SU-DHL-6 (cell line): ENCODE measurements at regions not wholly inside any gene's neighbourhood (a gene's known extent, or its start where the extent isn't known, plus 50 kb on each side); places are given as distances from the start of the nearest gene placed in this dataset.

Experiments used
- CTCF ChIP-seq: fragments of 200-600 bp; sonication (generic); IDR thresholded peaks from one replicate; pipeline ENCODE4 v1.5.1; 2017; ENCODE audit warnings: antibody characterized with exemption, mild to moderate bottlenecking, low read length, moderate library complexity; ENCODE audit not compliant: insufficient read depth, poor library complexity, severe bottlenecking
- EZH2phosphoT487 ChIP-seq: fragments of 200-600 bp; sonication (generic), shearing (Covaris generic); conservative IDR thresholded peaks from 2 replicates; pipeline ENCODE4 v1.6.1; 2018; ENCODE audit warnings: mild to moderate bottlenecking, antibody characterized with exemption, low read length, moderate library complexity, mixed read lengths

GRCh38 chr2:234256516-234256915 lies 206.0 kb downstream of the SPP2 start:
- TF ChIP-seq CTCF (no peak), EZH2phosphoT487 (no peak)
